T-cell (primary cell): ENCODE measurements at regions not wholly inside any gene's neighbourhood (a gene's known extent, or its start where the extent isn't known, plus 50 kb on each side); places are given as distances from the start of the nearest gene placed in this dataset.
"Not testable (repeated sequence)": the region's sequence is repeated elsewhere in the genome, so short reads cannot be mapped to it uniquely, and the experiment has no call there.

ENCODE experiments used
- ATAC-seq, 4 experiments: fragments of 200-7000 bp in 3 of 4; fragments of 150-1000 bp in 1 of 4; cut with Tn5 transposase; replicated peaks in 1 of 4; 1 replicate in 3 of 4; 2 replicates in 1 of 4; pipeline ENCODE4 v1.10.0; 2021; ENCODE audit warnings: moderate library complexity in 3 of 4, mild to moderate bottlenecking in 2 of 4, moderate number of reproducible peaks in 1 of 4
- CTCF ChIA-PET, 2 donors: fragments of 300-600 bp; sonication (Branson Sonifier 250); formaldehyde crosslinking; loops; one replicate each; lab custom pipeline; 2022; ENCODE audit warnings: antibody characterized with exemption in 2 of 2; lab: Charles Lee
- POLR2A ChIA-PET, 2 donors: fragments of 300-600 bp; sonication (Branson Sonifier 250); formaldehyde crosslinking; loops; one replicate each; lab custom pipeline; 2022; ENCODE audit warnings: antibody characterized with exemption in 2 of 2; lab: Charles Lee
- DNase-seq, 35 experiments: peaks; one replicate each; pipeline versions ENCODE4 v3.0.0 to v3.0.0-alpha.2; 2013 to 2023
- H3K27ac ChIP-seq: one replicate; pipeline ENCODE4 v1.5.1; 2013; ENCODE audit warnings: low read length
- H3K27me3 ChIP-seq, 2 experiments: replicated peaks in 1 of 2; 1 replicate in 1 of 2; 2 replicates in 1 of 2; pipeline versions ENCODE4 v1.6.1 to v1.7.0; 2013; ENCODE audit warnings: low read length in 1 of 2, mixed read lengths in 1 of 2; ENCODE audit not compliant: control insufficient read depth in 2 of 2, insufficient read depth in 2 of 2; ENCODE audit errors: extremely low read depth in 1 of 2
- H3K36me3 ChIP-seq, 2 donors: 1 replicate in 1 of 2; 2 replicates in 1 of 2; pipeline versions ENCODE4 v1.6.1 to v1.7.0; 2013; ENCODE audit warnings: low read length in 1 of 2; ENCODE audit not compliant: control insufficient read depth in 2 of 2, insufficient read depth in 1 of 2; ENCODE audit errors: extremely low read depth in 1 of 2
- H3K4me1 ChIP-seq, 2 experiments: 1 replicate in 1 of 2; 2 replicates in 1 of 2; pipeline versions ENCODE4 v1.6.1 to v1.7.0; 2013; ENCODE audit warnings: low read length in 2 of 2, mixed read lengths in 1 of 2; ENCODE audit not compliant: insufficient read depth in 2 of 2, control insufficient read depth in 1 of 2; ENCODE audit errors: extremely low read depth in 1 of 2
- H3K4me3 ChIP-seq, 2 donors: 1 replicate in 1 of 2; 2 replicates in 1 of 2; pipeline versions ENCODE4 v1.5.1 to v1.7.0; 2013; ENCODE audit warnings: mild to moderate bottlenecking in 2 of 2, low read length in 1 of 2, moderate library complexity in 1 of 2; ENCODE audit not compliant: control insufficient read depth in 1 of 2; ENCODE audit errors: extremely low read depth in 1 of 2
- H3K9me3 ChIP-seq: 2 replicates; pipeline ENCODE4 v1.7.0; 2013
- H3K27ac Mint-ChIP-seq, 2 donors: one replicate each; pipeline ENCODE4 v1.8.0; 2020 to 2021; ENCODE audit warnings: mild to moderate bottlenecking in 2 of 2, mixed read lengths in 2 of 2
- H3K27me3 Mint-ChIP-seq, 2 donors: one replicate each; pipeline ENCODE4 v1.8.0; 2021 to 2022; ENCODE audit warnings: mixed read lengths in 2 of 2
- H3K36me3 Mint-ChIP-seq: one replicate; pipeline ENCODE4 v1.8.0; 2021; ENCODE audit warnings: mixed read lengths
- H3K4me1 Mint-ChIP-seq, 3 donors: one replicate each; pipeline ENCODE4 v1.8.0; 2020 to 2022; ENCODE audit warnings: mixed read lengths in 3 of 3, mild to moderate bottlenecking in 1 of 3
- H3K4me3 Mint-ChIP-seq, 3 donors: one replicate each; pipeline ENCODE4 v1.8.0; 2020 to 2022; ENCODE audit warnings: mild to moderate bottlenecking in 3 of 3, mixed read lengths in 3 of 3, moderate library complexity in 3 of 3
- H3K9me3 Mint-ChIP-seq, 3 donors: one replicate each; pipeline ENCODE4 v1.8.0; 2020 to 2022; ENCODE audit warnings: mixed read lengths in 3 of 3
- WGBS: methylation state at CpG from one replicate; pipeline ENCODE4 v1.1.5; 2013; ENCODE audit warnings: missing lambda C conversion rate; ENCODE audit not compliant: insufficient coverage; 5-methylcytosine and 5-hydroxymethylcytosine counted together

GRCh38 chr3:150324245-150324644, 83.9 kb upstream of the TSC22D2 start:
- Histone ChIP-seq H3K4me3 (no peak overlapping the region), H3K36me3 (no peaks in the 10 kb centered on the region), H3K9me3 (no peaks in the 10 kb centered on the region), H3K27ac (no peak overlapping the region), H3K4me1 (no peaks in the 10 kb centered on the region), H3K27me3 (peaks cover 0 to 3% of the 10 kb centered on the region in 2 experiments)
- H3K9me3 Mint-ChIP-seq = peaks cover 0 to 4% (median 0%) of the 10 kb centered on the region in 3 donors
- no peak overlapping the region for H3K27ac Mint-ChIP-seq
- H3K27me3 Mint-ChIP-seq = peaks cover 18 to 23% of the 10 kb centered on the region in 2 donors
- ChIA-PET POLR2A (no interaction called here), CTCF (no interaction called here)
- no peak overlapping the region for H3K4me3 Mint-ChIP-seq
- no peak for ATAC-seq
- 89% methylated on average over 1 of the region's 3 CpGs for WGBS
- H3K4me1 Mint-ChIP-seq = no peaks in the 10 kb centered on the region
- H3K36me3 Mint-ChIP-seq = no peaks in the 10 kb centered on the region
- DNase-seq = no peak

- DNase-seq (no peak), ATAC-seq (no peak)
- ChIA-PET CTCF (interaction anchor here in 1 of 2 donors (0.7 kb wide), 1 partner anchor 443 kb away, joined by 3 read pairs; no protein-coding TSS in a partner anchor), POLR2A (no interaction called here)
- Histone ChIP-seq H3K27ac (no peak overlapping the region), H3K27me3 (peaks cover 0 to 3% of the 10 kb centered on the region in 2 experiments), H3K4me3 (no peak overlapping the region), H3K36me3 (no peaks in the 10 kb centered on the region), H3K9me3 (no peaks in the 10 kb centered on the region), H3K4me1 (no peaks in the 10 kb centered on the region)
- peaks cover 18 to 23% of the 10 kb centered on the region in 2 donors for H3K27me3 Mint-ChIP-seq
- no peak overlapping the region for H3K27ac Mint-ChIP-seq
- no peaks in the 10 kb centered on the region for H3K36me3 Mint-ChIP-seq
- WGBS = 100% methylated on average over 1 of the region's 1 CpG
- H3K4me1 Mint-ChIP-seq = no peaks in the 10 kb centered on the region
- peaks cover 0 to 4% (median 0%) of the 10 kb centered on the region in 3 donors for H3K9me3 Mint-ChIP-seq
- H3K4me3 Mint-ChIP-seq = no peak overlapping the region
Measured at GRCh38 chr3:150323770-150324169, 84.3 kb upstream of the TSC22D2 start.

GRCh38 chr3:150323091-150323490, 85.0 kb upstream of the TSC22D2 start:
- not testable (repeated sequence) for H3K4me3 ChIP-seq, H3K9me3 Mint-ChIP-seq, H3K27ac Mint-ChIP-seq, H3K36me3 ChIP-seq, H3K27ac ChIP-seq, H3K4me1 ChIP-seq, DNase-seq, H3K27me3 ChIP-seq, ATAC-seq, H3K36me3 Mint-ChIP-seq, H3K4me1 Mint-ChIP-seq, H3K9me3 ChIP-seq, H3K4me3 Mint-ChIP-seq
- WGBS = 100% methylated on average over 9 of the region's 23 CpGs
- CTCF ChIA-PET = interaction anchor here (0.7 to 1.4 kb wide), 2 partner anchors 13 to 443 kb away, joined by 3 to 4 read pairs; no protein-coding TSS in a partner anchor
- peaks cover 20 to 24% of the 10 kb centered on the region in 2 donors for H3K27me3 Mint-ChIP-seq
- POLR2A ChIA-PET = interaction anchor here in 1 of 2 donors (0.6 kb wide), 1 partner anchor 109 kb away, joined by 3 read pairs; no protein-coding TSS in a partner anchor

- H3K4me3 Mint-ChIP-seq, H3K27ac ChIP-seq, CTCF ChIA-PET, POLR2A ChIA-PET, ATAC-seq, H3K27me3 ChIP-seq, H3K4me3 ChIP-seq, H3K4me1 ChIP-seq, H3K9me3 Mint-ChIP-seq, H3K9me3 ChIP-seq, H3K27ac Mint-ChIP-seq, H3K4me1 Mint-ChIP-seq, DNase-seq, H3K36me3 ChIP-seq, H3K36me3 Mint-ChIP-seq: not testable (repeated sequence)
- H3K27me3 Mint-ChIP-seq = peaks cover 18 to 19% of the 10 kb centered on the region in 2 donors
- no CpG with 5 or more reads among the region's 1 CpG for WGBS
Measured at GRCh38 chr3:150320971-150321370, 87.1 kb upstream of the TSC22D2 start.

- Mint-ChIP-seq H3K9me3 (peaks cover 0 to 4% (median 0%) of the 10 kb centered on the region in 3 donors), H3K4me1 (no peaks in the 10 kb centered on the region), H3K27me3 (peaks cover 19 to 23% of the 10 kb centered on the region in 2 donors), H3K36me3 (no peaks in the 10 kb centered on the region), H3K4me3 (no peak overlapping the region), H3K27ac (no peak overlapping the region)
- Histone ChIP-seq H3K9me3 (no peaks in the 10 kb centered on the region), H3K27ac (no peak overlapping the region), H3K4me1 (no peaks in the 10 kb centered on the region), H3K36me3 (no peaks in the 10 kb centered on the region), H3K27me3 (peaks cover 0 to 2% of the 10 kb centered on the region in 2 experiments), H3K4me3 (no peak overlapping the region)
- DNase-seq = no peak
- POLR2A ChIA-PET = no interaction called here
- ATAC-seq = no peak
- CTCF ChIA-PET = interaction anchor here in 1 of 2 donors (0.8 kb wide), 1 partner anchor 9 kb away, joined by 3 read pairs; no protein-coding TSS in a partner anchor
Measured at GRCh38 chr3:150319900-150320299, 88.2 kb upstream of the TSC22D2 start.

- DNase-seq (no peak), ATAC-seq (no peak)
- WGBS = no CpG with 5 or more reads among the region's 2 CpGs
- CTCF ChIA-PET = interaction anchor here (0.5 to 0.6 kb wide), 3 partner anchors 19 to 208 kb away, joined by 4 to 6 read pairs (median 4); no protein-coding TSS in a partner anchor
- Mint-ChIP-seq H3K4me1 (no peaks in the 10 kb centered on the region), H3K4me3 (no peak overlapping the region), H3K27ac (no peak overlapping the region), H3K27me3 (peaks cover 19 to 34% of the 10 kb centered on the region in 2 donors), H3K36me3 (no peaks in the 10 kb centered on the region), H3K9me3 (peaks cover 0 to 4% (median 0%) of the 10 kb centered on the region in 3 donors)
- POLR2A ChIA-PET = no interaction called here
- H3K4me1 ChIP-seq = no peaks in the 10 kb centered on the region
- H3K9me3 ChIP-seq = no peaks in the 10 kb centered on the region
- peaks cover 0 to 2% of the 10 kb centered on the region in 2 experiments for H3K27me3 ChIP-seq
- no peak overlapping the region for H3K4me3 ChIP-seq
- no peak overlapping the region for H3K27ac ChIP-seq
- H3K36me3 ChIP-seq = no peaks in the 10 kb centered on the region
Measured at GRCh38 chr3:150317469-150317868, 90.6 kb upstream of the TSC22D2 start.
